ENCODE measurements at regions not wholly inside any gene's neighbourhood (a gene's known extent, or its start where the extent isn't known, plus 50 kb on each side); places are given as distances from the start of the nearest gene placed in this dataset.

- DNase-seq (ENCODE audit: low spot score), result no peak
- no peak for TF ChIP-seq CTCF (IDR thresholded peaks at IDR 0.05; ENCODE audit: extremely low read depth, missing control alignments)
Observed at GRCh38 chr18:1917569-1917968, 653.7 kb downstream of the METTL4 start.

GRCh38 chr18:1922066-1922465 is 649.2 kb downstream of the METTL4 start:
- DNase-seq (ENCODE audit: low spot score), result no peak
- no peak for TF ChIP-seq CTCF (IDR thresholded peaks at IDR 0.05; ENCODE audit: extremely low read depth, missing control alignments)

GRCh38 chr18:1928711-1929110 is 642.6 kb downstream of the METTL4 start:
- TF ChIP-seq CTCF (IDR thresholded peaks at IDR 0.05; ENCODE audit: extremely low read depth, missing control alignments), result no peak
- DNase-seq (ENCODE audit: low spot score), result no peak

- no peak for TF ChIP-seq CTCF (IDR thresholded peaks at IDR 0.05; ENCODE audit: extremely low read depth, missing control alignments)
- no peak for DNase-seq (ENCODE audit: low spot score)
Observed at GRCh38 chr18:1929720-1930119, 641.6 kb downstream of the METTL4 start.

- no peak for TF ChIP-seq CTCF (IDR thresholded peaks at IDR 0.05; ENCODE audit: extremely low read depth, missing control alignments)
- no peak for DNase-seq (ENCODE audit: low spot score)
Observed at GRCh38 chr18:1930291-1931270, 640.7 kb downstream of the METTL4 start.

- DNase-seq (ENCODE audit: low spot score), result no peak
- TF ChIP-seq CTCF (IDR thresholded peaks at IDR 0.05; ENCODE audit: extremely low read depth, missing control alignments), result no peak
Observed at GRCh38 chr18:1952486-1952885, 618.8 kb downstream of the METTL4 start.

GRCh38 chr18:1954583-1955312 is 616.6 kb downstream of the METTL4 start:
- no peak for TF ChIP-seq CTCF (IDR thresholded peaks at IDR 0.05; ENCODE audit: extremely low read depth, missing control alignments)
- DNase-seq (ENCODE audit: low spot score), result no peak

Measured in GM20000 (cell line).